HG03469 (cell line): ENCODE measurements at regions not wholly inside any gene's neighbourhood (a gene's known extent, or its start where the extent isn't known, plus 50 kb on each side); places are given as distances from the start of the nearest gene placed in this dataset.
"Not testable (repeated sequence)": the region's sequence is repeated elsewhere in the genome, so short reads cannot be mapped to it uniquely, and the experiment has no call there.

Experiments
- ATAC-seq: cut with Tn5 transposase; IDR thresholded peaks from one replicate; pipeline ENCODE4 v1.9.1; 2021; ENCODE audit warnings: mild to moderate bottlenecking, moderate library complexity, moderate number of reproducible peaks; ENCODE audit not compliant: unreplicated experiment

GRCh38 chr6:115131709-115132490, 789.1 kb upstream of the HS3ST5 start:
- ATAC-seq = no peak

GRCh38 chr6:115121513-115121912, 778.7 kb upstream of the HS3ST5 start:
- ATAC-seq = not testable (repeated sequence)

DNA sequence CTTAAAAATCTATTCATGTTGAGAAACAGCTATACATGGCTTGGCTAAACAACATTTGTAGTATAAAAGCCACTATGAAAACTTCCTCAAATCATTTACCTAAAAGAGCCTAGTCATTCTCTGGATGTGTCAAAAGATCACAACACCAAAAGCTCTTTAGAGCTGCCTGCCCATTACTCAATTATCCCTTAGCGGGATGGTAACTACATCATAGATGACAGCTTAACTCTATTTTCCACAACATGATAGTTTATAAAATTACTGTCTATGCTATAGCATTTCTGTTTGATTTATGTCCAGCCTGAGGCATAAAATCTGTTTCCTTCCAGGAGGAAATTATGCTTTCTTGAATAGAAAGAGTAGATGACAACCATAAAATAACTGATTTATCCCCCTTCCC, 777.6 kb upstream of the HS3ST5 start:
- ATAC-seq = no peak

DNA sequence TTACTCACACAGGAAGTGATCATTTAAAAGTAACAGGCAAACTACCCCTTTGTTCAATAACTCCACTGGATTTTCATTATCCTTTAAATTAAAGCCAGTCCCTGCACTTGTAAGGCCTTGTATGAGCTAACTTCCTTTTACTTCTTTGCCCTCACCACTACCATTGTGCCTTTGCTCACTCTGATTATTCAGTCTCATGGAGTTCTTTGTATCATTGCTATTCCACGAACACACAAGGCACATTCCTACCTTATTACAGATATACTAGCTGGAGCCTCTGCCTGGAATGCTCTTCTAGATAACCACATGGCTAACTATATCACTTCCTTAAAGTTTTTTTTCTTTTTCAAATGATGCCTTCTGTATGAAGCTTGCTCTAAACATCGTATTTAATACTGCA, 748.6 kb upstream of the HS3ST5 start:
- ATAC-seq = no peak

DNA sequence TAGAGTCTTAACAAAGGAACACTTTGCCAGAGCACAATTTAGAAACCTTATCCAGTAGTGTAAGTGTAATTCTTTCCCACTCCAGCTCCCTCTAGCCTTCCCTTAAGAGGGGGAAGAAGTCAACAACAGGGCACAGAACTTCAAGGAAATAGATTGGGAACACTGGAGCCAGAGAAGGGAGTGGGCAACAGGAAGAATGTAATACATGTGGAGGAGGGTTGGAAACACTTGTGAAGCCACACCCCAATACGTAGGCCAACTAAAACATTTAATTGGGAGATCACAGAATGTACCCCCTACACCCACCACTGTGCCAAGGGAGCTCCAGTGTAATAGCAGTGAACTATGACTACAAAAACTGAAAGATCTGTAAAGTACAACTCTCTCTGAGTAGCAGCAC, 735.7 kb upstream of the HS3ST5 start:
- no peak for ATAC-seq

DNA sequence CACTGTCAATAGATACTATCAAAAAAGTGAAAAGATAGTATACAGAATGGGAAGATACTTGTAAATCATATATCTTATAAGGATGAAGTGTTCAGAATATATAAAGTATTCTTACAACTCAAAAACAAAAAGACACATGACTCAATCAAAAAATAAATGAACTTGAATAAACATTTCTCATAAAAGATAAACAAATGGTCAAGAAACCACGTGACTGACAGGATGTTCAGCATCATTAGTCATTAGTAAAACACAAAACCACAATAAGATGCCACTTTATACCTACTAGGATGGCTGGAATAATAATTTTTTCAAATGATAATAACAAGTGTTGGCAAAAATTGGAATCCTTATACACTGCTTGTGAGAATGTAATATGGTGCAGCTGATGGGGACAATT, 729.1 kb upstream of the HS3ST5 start:
- ATAC-seq = no peak

DNA sequence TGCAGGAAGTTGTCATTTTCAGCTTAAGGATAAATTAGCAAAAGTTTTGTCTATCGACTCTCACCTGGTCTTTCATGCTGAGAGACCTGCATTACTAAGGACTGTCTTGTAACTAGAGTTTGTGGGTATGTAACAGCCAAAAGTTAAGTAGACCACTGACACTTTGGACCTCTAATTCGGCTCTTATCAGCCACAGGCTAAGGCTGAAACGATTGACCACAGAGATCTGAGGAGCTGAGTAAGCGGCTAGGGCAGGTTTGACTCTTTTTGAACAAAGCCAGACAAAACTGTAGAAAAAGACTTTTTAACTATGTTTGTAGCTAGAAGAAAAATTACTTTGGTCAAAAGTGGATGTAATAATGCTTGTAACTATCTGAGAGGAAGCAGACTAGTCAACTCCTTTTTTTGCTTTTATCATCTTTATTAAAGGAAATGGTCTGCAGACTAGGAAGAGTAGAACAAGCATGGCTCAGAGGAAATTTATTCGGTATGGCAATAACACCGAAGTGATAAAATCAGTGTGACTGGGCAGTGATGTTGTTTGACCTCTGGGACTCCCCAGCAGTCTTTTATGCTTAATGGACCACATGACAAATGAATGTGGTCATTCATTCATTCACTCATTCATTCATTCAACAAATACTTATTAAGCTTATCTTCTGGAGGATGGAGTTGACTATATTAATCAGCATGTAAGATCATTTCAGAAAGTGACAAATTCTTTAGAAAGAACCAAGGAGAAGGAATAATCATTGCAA, 725.0 kb upstream of the HS3ST5 start:
- no peak for ATAC-seq

DNA sequence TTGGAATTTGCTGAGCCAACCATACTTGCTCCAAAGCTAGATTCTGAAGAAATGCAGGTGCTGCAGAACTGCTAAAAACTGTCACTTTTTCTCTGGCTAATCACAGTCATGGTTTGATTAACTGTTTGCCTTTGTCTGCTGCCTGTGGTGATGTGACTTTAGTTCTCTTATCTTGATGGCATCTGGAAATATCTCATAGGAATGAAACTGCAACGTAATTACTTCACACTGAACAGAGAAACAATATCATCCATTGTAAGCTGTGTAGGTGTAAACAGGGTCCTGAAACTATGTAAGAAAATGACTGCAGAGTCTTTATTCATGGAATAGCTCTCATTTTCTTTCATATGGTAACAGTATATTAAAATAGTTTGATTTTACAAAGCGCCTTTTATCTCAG, 721.9 kb upstream of the HS3ST5 start:
- ATAC-seq = no peak

DNA sequence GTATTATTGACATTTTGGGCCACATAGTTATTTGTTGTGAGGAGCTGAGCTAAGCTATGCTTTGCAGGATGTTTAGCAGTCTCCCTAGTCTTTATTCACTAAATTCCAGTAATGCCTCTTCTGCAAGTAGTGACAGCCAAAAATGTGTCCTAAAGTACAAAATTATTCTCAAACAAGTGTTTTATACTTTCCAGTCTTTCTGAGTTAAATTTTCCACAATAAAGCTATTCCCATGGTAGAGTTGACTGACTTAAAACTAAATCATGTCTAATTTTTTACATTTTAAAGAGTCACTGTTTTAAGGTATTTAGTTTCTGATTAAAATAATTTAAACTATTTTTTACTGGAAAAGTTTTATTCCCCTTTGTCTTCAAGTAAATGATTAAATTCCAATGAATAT, 717.8 kb upstream of the HS3ST5 start:
- no peak for ATAC-seq

DNA sequence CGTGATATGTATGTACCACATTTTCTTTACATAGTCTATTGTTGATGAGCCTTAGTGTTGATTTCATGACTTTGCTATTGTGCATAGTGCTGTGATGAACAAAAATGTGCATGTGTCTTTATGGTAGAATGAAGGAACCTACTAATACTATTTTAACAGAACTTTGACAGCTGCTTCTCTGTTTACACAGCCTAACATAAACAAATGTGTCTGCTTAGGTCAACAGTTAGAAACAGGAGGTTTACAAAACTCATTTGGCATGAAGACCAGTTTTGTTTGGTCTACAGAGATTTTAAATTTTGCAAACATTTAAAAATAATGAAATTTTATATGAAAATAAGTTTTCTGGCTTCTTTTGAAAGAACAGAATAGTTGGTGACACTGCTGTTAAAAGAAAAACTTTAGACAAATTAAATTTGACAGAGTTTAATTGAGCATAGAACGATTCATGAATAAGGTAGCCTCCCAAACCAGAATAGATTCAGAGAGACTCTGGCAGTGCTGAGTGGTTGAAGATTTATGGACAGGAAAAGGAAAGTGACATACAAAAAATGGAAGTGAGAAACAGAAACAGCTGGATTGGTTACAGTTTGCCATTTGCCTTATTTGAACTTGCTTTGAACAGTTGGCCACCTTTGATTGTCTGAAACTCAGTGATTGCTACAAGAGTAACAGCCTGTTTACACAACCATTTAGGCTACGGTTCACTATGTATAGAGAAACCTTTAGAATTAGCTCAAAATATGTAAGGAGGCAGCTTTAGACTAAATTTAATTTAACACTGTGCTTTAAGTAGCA, 715.8 kb upstream of the HS3ST5 start:
- ATAC-seq = no peak

GRCh38 chr6:115055579-115055978, 712.8 kb upstream of the HS3ST5 start:
- ATAC-seq = no peak

DNA sequence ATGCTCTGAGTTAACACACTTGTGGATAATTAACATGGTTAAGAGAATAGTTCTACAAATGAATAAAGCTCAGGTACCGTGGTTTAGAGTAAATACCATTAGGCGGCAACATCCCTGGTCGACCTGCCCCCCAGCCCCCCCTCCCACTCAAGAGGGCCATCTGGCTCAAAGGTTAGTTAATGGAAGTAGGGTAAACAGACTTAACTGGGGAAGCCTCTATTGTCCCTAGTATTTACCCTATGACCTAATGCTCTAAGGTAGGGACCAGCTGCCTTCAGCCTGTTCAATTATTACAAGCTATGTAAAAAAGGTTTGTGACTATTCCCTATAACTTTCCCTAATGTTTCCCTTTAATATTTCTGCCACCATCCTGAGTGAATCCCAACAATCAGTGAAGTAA, 711.4 kb upstream of the HS3ST5 start:
- not testable (repeated sequence) for ATAC-seq

DNA sequence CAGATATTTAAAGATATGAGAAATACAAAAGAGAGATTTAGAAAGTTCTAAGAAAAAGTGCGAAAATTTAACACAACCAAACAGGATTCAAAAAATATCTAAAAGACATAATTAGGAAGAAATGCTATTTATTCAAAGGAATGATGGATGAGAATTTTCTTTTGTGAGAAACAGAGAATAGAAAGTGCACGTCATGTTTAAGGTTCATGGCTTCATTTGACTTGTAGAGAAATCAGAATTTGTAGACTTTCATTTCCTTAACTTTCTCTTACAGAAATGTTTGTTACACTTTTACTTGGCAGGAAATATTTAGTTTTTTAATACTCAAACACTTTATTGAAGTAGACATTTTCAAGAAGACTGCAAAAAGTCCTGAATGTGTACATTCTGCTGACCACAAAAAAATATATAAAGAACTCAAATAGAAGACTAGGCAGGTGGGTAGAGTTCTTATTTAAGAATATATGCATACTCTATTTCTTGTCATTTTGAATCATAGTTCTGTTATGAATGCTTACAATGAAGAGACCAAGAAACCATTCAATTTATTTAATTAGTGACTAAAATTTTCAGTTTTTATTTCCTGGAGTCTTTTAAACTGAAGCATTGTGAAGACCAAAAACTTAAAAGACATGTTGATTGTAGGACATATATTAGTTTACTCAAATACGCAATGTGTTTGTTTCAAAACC, 710.5 kb upstream of the HS3ST5 start:
- ATAC-seq = no peak

GRCh38 chr6:115016593-115016992, 673.8 kb upstream of the HS3ST5 start:
- no peak for ATAC-seq

DNA sequence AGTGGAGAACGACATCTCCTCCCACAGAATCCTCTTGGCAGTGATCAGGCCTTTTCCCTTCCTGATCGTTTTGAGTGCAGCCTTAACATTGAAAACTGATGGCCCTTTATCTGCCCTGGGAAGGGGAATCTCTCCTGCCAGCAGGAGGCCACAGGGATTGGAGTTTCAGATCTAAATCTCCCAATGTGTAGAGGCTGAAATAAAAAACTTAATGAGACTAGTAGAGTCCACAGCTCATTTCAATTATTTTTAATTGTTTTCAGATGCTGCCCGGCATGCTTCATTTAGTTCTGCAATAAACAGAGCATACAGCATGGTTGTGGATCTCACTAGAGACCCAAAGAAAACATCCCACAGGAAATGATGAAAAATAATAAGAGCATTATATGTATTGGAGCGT, 662.2 kb upstream of the HS3ST5 start:
- no peak for ATAC-seq

DNA sequence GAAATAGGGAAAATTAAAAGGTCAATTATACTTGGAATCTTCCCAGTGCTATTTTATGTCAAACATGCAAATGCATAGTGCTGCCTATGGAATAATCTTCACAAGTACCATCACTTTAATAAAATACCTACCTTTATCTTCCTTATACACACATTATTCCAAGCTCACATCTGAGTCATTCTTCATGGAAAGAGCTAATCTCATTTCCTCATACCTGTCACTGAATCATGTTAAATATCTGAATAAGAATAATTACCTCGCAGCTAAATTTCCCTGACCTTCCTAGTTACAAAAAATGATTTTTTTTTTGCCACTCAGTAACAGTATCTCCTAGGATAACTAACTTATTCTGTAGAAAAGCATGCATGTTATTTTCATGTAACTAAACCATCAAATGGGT, 661.4 kb upstream of the HS3ST5 start:
- ATAC-seq = no peak

DNA sequence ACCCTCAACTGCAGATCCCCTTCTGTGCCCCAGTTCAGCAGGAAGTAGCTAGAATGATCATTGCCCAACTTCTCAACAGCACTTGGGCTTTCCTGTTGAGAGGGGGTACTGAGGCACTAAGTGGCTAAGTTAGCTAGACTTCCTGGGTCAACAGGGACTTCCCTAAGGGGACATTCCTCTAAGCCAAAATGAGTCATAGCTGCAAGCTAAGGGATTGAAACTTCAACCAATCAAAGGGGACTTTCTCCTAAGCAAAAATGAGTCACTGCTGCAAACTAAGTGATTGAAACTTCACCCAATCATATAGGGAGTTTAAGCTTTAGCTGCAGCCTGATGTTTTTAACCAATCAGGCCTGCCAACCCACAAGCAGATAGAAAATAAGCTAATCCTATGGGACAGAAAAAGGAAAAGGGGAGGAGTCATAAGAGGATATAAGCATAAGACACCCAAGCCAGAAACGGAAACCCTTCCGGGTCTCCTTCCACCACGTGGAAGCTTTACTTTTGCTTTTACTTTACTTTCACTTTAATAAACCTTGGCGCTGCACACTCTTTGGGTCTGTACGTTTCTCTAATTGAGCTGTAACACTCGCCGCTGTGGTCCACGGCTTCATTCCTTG, 659.0 kb upstream of the HS3ST5 start:
- ATAC-seq = no peak

GRCh38 chr6:115000736-115001135, 657.9 kb upstream of the HS3ST5 start:
- no peak for ATAC-seq

DNA sequence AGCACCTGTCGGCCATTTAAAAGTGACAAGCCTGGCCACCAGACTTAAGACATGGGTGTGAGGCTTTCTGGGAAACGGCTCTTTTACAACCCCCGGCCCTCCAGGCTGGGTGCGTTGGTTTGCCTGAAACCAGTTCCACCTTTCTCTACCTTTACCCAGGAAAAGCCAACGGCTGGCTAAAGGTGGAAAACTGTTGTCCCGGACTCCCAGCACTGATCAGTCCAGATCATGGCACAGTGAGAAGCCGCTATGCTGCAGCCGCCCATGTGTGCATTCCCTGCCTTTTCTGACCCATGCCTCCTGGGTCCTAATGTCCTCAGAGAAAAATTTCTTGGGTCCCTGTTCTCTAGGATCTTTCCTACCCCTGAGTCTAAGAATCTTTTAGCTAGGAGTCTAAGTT, 655.7 kb upstream of the HS3ST5 start:
- ATAC-seq = no peak

DNA sequence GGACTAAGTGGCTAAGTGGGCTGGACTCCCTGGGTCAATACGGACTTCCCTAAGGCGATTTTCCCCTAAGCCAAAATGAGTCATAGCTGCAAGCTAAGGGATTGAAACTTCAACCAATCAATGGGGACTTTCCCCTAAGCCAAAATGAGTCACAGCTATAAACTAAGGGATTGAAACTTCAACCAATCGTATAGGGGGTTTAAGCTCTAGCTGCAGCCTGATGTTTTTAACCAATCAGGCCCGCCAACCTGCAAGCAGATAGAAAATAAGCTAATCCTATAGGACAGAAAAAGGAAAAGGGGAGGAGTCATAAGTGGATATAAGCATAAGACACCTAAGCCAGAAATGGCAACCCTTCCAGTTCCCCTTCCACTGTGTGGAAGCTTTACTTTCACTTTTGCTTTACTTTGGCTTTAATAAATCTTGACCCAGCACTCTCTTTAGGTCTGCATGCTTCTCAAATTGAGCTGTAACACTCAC, 655.0 kb upstream of the HS3ST5 start:
- no peak for ATAC-seq
